Ascending aorta (tissue), 2 donors: ENCODE measurements at regions not wholly inside any gene's neighbourhood (a gene's known extent, or its start where the extent isn't known, plus 50 kb on each side); places are given as distances from the start of the nearest gene placed in this dataset.

Experiments
- DNase-seq, 2 donors: peaks; one replicate each; pipeline ENCODE4 v3.0.0-alpha.2; 2019; ENCODE audit warnings: low spot score in 2 of 2
- H3K27ac ChIP-seq, 2 donors: fragments of 200-600 bp; sonication (generic); one replicate each; pipeline ENCODE4 v1.5.1; 2016 to 2017; ENCODE audit warnings: mild to moderate bottlenecking in 1 of 2
- H3K27me3 ChIP-seq: fragments of 200-600 bp; sonication (generic); one replicate; pipeline ENCODE4 v1.5.1; 2017
- H3K36me3 ChIP-seq, 2 donors: fragments of 200-600 bp; sonication (generic); one replicate each; pipeline ENCODE4 v1.5.1; 2016
- H3K4me1 ChIP-seq, 2 donors: fragments of 200-600 bp; sonication (generic); one replicate each; pipeline ENCODE4 v1.5.1; 2016 to 2017; ENCODE audit warnings: mild to moderate bottlenecking in 1 of 2
- H3K4me3 ChIP-seq, 2 donors: fragments of 200-600 bp; sonication (generic); one replicate each; pipeline ENCODE4 v1.5.1; 2016 to 2017; ENCODE audit warnings: mild to moderate bottlenecking in 1 of 2
- H3K9me3 ChIP-seq, 2 donors: fragments of 200-600 bp; sonication (generic); one replicate each; pipeline ENCODE4 v1.5.1; 2016
- intact Hi-C: fragments of 100-400 bp; cut with DNase I; formaldehyde crosslinking; loops from one replicate; pipeline ENCODE4 v1.15.1; 2023
- TF ChIP-seq, protein P1 (sequence below), 3 experiments: fragments of 200-600 bp in 2 of 3; fragments of 450-650 bp in 1 of 3; sonication (generic) in 2 of 3; IDR thresholded peaks; one replicate each; pipeline ENCODE4 v1.5.1; 2016 to 2019; ENCODE audit warnings: antibody characterized with exemption in 3 of 3, mild to moderate bottlenecking in 1 of 3, moderate library complexity in 1 of 3

DNA sequence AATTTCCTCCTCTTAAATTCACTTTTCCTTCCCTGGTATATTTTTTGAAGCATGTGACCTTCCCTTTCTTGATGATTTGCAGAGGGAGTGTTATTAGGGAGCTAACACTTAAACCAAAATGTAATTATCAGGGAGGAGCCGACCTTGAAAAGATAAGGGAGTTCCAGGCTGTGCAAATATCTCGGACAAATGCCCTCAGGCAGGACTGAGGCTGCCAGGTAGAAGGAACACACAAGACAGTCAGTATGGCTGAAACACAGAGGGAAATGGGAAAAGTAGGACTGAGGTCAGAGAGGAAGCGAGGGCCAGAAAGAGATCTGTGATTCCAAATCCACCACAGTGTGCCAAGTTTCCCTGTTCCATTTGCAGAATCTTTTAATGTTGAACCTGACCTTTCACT, 221.0 kb downstream of the CNTN3 start:
- intact Hi-C loops = no loop called here
- DNase-seq = no peak
- Histone ChIP-seq H3K27ac (no peak overlapping the region), H3K4me3 (no peak overlapping the region), H3K36me3 (no peaks in the 10 kb centered on the region), H3K9me3 (peaks cover 0 to 15% of the 10 kb centered on the region in 2 donors), H3K27me3 (no peaks in the 10 kb centered on the region), H3K4me1 (peaks cover 0 to 3% of the 10 kb centered on the region in 2 donors)
- TF ChIP-seq, protein P1, sequence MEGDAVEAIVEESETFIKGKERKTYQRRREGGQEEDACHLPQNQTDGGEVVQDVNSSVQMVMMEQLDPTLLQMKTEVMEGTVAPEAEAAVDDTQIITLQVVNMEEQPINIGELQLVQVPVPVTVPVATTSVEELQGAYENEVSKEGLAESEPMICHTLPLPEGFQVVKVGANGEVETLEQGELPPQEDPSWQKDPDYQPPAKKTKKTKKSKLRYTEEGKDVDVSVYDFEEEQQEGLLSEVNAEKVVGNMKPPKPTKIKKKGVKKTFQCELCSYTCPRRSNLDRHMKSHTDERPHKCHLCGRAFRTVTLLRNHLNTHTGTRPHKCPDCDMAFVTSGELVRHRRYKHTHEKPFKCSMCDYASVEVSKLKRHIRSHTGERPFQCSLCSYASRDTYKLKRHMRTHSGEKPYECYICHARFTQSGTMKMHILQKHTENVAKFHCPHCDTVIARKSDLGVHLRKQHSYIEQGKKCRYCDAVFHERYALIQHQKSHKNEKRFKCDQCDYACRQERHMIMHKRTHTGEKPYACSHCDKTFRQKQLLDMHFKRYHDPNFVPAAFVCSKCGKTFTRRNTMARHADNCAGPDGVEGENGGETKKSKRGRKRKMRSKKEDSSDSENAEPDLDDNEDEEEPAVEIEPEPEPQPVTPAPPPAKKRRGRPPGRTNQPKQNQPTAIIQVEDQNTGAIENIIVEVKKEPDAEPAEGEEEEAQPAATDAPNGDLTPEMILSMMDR (IDR thresholded peaks at IDR 0.05) = no peak

DNA sequence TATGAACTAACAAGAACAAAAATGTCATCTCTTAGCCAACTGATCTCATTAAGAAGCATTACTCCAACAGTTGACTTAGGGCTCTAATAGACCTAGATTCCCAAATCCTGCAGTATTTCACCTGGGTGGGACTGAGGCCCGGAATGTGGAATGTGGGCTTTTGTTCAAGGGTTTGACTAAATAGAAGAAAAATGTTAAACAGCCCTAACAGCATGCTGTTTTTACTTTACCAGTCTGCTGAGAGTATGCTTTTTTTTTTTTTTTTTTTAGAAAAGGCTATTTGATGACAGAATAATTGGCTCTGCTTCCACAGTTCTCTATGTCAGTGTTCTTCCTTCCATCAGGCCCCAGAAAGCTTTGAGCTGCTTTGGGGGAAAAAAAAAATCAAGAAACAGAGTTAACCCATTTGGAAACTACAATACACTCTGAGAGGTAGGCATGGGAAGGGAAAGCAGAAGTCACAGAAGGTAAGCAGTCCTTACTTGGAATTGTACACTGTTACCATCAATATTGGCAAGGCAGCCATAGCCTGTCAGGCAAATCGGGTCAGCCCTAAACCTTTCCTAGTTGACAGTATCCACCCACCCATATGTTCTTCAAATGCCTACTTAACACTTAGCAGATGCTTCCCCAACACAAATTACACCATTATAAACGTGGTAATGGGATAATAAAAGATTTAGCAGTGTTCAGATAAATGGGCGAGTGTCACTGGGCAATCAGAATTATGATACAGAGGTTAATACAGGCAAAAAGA, 224.2 kb downstream of the CNTN3 start:
- H3K36me3 ChIP-seq = no peaks in the 10 kb centered on the region
- peaks cover 0 to 3% of the 10 kb centered on the region in 2 donors for H3K4me1 ChIP-seq
- no peaks in the 10 kb centered on the region for H3K9me3 ChIP-seq
- intact Hi-C loops = no loop called here
- no peak overlapping the region for H3K27ac ChIP-seq
- H3K27me3 ChIP-seq = no peaks in the 10 kb centered on the region
- DNase-seq = no peak
- TF ChIP-seq, protein P1 (IDR thresholded peaks at IDR 0.05) = no peak
- H3K4me3 ChIP-seq = no peak overlapping the region

DNA sequence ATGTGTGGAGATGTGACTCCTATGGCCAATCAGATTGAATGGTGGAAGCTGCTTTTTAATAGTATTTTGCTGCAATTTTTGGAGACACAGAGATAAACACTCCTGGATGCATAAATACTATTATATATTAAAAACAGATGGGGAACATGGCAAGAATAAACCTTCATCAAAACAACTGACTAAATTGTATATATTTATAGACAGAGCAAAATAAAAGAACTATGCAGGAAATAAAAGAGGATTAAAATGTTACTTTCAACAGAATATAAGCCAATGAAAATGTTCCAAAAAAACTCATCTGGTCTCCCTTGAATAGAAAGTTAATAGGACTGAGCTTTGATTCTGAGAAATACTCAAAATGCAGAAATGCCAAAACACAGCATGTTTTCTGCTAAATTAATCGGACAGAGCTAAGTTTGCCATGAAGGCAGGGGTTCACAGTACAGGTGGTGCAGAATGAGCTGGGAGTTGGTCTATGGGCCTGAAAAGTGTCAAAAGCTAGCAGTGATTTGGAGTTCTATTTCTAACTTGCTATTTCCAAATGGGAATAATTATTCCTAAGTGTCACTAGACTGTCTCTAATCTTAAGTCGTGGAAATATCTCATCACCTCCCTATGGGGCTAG, 227.2 kb downstream of the CNTN3 start:
- DNase-seq = no peak
- Histone ChIP-seq H3K27me3 (no peaks in the 10 kb centered on the region), H3K9me3 (no peaks in the 10 kb centered on the region), H3K4me1 (peaks cover 0 to 3% of the 10 kb centered on the region in 2 donors), H3K36me3 (no peaks in the 10 kb centered on the region), H3K4me3 (no peak overlapping the region), H3K27ac (no peak overlapping the region)
- TF ChIP-seq, protein P1 (IDR thresholded peaks at IDR 0.05) = no peak
- intact Hi-C loops = no loop called here

DNA sequence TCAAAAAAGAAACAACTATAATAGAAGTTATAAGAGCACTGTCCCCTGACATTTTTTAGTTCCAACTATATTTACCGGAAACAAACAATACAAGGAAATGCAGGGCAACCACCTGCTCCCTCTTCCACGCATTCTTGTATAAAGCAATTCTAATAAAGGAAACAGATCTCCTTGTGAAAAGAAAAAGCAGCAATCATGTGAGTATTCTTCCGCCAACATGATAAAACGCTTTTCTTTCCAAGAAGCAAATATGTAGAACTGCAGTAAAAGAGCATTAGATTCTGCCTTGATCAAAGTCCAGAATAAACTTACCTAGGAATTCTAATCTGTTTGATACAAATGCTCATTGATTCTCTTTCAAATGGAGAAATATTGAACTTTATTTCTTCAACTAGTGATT, 230.3 kb downstream of the CNTN3 start:
- H3K36me3 ChIP-seq = no peaks in the 10 kb centered on the region
- TF ChIP-seq, protein P1 (IDR thresholded peaks at IDR 0.05) = no peak
- no peak overlapping the region for H3K4me3 ChIP-seq
- H3K9me3 ChIP-seq = no peaks in the 10 kb centered on the region
- no peaks in the 10 kb centered on the region for H3K27me3 ChIP-seq
- no peak for DNase-seq
- H3K4me1 ChIP-seq = no peaks in the 10 kb centered on the region
- H3K27ac ChIP-seq = no peak overlapping the region
- intact Hi-C loops = no loop called here

DNA sequence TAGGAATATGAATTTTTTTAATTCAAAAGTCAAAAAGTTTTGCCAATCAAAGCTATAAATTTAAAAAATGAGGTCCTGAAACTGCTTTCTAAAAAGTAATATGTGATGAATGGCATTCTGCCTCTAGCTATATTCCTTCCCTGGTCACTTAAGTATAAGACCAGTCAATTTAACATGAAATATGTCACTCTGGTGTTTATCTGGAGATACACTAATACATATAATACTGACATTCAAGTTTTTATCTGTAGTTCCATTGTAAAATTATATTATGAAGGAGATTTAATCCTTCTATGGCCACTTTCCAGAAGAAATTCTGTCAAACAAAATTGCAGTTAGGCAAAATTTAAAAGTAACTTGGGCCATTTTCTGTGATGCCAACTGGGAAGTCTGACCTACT, 236.8 kb downstream of the CNTN3 start:
- Histone ChIP-seq H3K4me1 (no peaks in the 10 kb centered on the region), H3K4me3 (no peak overlapping the region), H3K27ac (no peak overlapping the region), H3K36me3 (no peaks in the 10 kb centered on the region), H3K9me3 (no peaks in the 10 kb centered on the region), H3K27me3 (no peaks in the 10 kb centered on the region)
- no peak for DNase-seq
- intact Hi-C loops = no loop called here
- TF ChIP-seq, protein P1 (IDR thresholded peaks at IDR 0.05) = no peak
